Spinal cord (tissue), 9 donors: ENCODE measurements at regions not wholly inside any gene's neighbourhood (a gene's known extent, or its start where the extent isn't known, plus 50 kb on each side); places are given as distances from the start of the nearest gene placed in this dataset.

ENCODE experiments used
- DNase-seq, 6 donors: peaks; one replicate each; pipeline versions ENCODE4 v3.0.0 to v3.0.0-alpha.2; 2013 to 2015; ENCODE audit warnings: low spot score in 6 of 6, low read depth in 4 of 6
- H3K27ac ChIP-seq: one replicate; pipeline ENCODE4 v1.5.1; 2013; ENCODE audit warnings: low read depth, low read length, control low read depth
- H3K27me3 ChIP-seq: one replicate; pipeline ENCODE4 v1.6.1; 2013; ENCODE audit warnings: low read length; ENCODE audit not compliant: control insufficient read depth, insufficient read depth
- H3K36me3 ChIP-seq: one replicate; pipeline ENCODE4 v1.6.1; 2013; ENCODE audit warnings: low read length; ENCODE audit not compliant: control insufficient read depth, insufficient read depth
- H3K4me1 ChIP-seq: one replicate; pipeline ENCODE4 v1.6.1; 2013; ENCODE audit warnings: low read length; ENCODE audit not compliant: control insufficient read depth, insufficient read depth
- H3K4me3 ChIP-seq: one replicate; pipeline ENCODE4 v1.5.1; 2013; ENCODE audit warnings: low read depth, low read length, control low read depth
- H3K9me3 ChIP-seq: one replicate; pipeline ENCODE4 v1.6.1; 2013; ENCODE audit warnings: low read length; ENCODE audit not compliant: control insufficient read depth, insufficient read depth
- WGBS: methylation state at CpG from one replicate; pipeline ENCODE4 v1.1.5; 2013; ENCODE audit warnings: missing lambda C conversion rate; ENCODE audit not compliant: insufficient coverage; 5-methylcytosine and 5-hydroxymethylcytosine counted together
- donor health status: healthy.

DNA sequence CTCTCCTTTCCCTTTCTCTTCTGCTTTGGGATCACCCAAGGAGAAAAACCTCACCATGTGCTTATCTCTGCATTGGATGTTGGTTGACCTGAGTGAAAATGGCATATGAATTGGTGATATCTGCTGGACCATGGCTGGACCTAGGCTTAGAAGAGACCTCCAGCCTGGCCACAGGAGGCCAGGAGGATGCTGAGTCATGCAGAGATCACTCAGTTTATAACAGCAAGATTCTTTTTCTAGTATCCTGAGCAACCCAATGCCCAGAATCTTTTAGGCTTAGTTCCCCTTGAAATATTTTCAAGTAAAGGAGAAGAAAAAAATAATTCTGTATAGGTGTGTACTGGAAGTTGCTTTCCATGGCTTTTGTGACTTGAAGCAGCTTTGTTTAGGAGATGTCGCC, 236.3 kb downstream of the KLF6 start:
- H3K27me3 ChIP-seq = no peaks in the 10 kb centered on the region
- WGBS = 100% methylated on average over 1 of the region's 1 CpG
- H3K36me3 ChIP-seq = no peaks in the 10 kb centered on the region
- no peak for DNase-seq
- H3K4me1 ChIP-seq = no peaks in the 10 kb centered on the region
- H3K4me3 ChIP-seq = no peak overlapping the region
- no peak overlapping the region for H3K27ac ChIP-seq
- peaks cover 2% of the 10 kb centered on the region for H3K9me3 ChIP-seq

DNA sequence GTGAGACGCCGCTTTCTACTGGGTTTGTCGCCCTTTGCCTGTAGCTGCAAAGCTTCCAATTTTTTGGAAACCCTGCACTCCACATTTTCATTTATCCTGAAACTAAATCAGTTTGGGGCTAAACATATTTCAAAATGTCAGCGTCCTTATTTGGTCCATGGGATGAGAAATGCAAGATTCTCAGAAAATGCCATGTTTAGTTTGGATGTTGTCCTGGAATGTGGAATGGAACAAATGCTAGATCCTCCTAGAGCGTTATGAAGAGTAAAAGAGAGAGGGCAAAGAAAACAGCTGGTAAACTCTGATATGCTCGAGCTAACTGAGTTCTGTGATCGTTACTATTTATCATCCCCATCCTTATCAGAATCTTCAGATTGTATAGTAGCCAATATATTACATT, 236.9 kb downstream of the KLF6 start:
- Histone ChIP-seq H3K4me3 (no peak overlapping the region), H3K27ac (no peak overlapping the region), H3K36me3 (no peaks in the 10 kb centered on the region), H3K4me1 (no peaks in the 10 kb centered on the region), H3K27me3 (no peaks in the 10 kb centered on the region), H3K9me3 (peaks cover 2% of the 10 kb centered on the region)
- 87% methylated on average over 4 of the region's 7 CpGs for WGBS
- DNase-seq = no peak

DNA sequence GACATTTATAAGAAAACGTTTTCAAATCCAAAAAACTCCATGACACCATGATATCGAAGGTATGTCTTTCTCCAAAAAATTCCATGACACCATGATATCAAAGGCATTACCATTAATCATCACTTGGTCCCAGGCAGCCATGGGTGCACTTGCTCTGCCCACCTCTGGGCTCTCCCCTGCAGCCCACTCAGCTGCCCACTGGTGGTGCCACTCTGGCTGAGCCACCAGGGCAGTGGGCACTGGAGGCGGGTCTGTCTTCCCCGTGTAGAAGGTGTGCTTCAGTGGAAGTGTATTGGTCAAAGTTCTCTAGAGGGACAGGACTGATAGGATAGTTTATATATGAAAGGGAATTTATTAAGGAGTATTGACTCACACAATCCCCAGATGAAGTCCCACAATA, 240.4 kb downstream of the KLF6 start:
- no peak for DNase-seq

DNA sequence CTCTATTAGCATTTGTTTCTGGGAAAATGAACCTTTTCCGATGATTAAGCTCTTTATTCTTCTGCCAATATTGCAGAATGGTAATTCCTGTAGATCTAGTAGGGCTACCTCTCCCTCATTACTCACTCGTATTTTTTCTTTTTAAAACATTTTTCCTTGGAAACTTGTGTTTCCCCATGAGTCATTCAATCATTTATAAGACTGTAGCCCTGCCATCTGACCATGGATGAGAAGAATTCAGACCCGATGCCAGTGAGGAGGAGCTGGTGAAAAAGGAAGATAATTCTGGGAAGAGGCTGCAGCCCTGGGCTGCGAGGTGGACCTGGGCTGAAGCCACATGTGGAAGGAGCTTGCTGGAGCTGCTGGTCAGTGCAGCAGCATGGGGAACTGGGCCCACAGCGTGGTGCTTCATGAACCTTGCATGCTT, 242.8 kb downstream of the KLF6 start:
- DNase-seq = no peak
- WGBS = 82% methylated on average over 3 of the region's 5 CpGs
- H3K4me1 ChIP-seq = peaks cover 13% of the 10 kb centered on the region
- no peak overlapping the region for H3K4me3 ChIP-seq
- no peaks in the 10 kb centered on the region for H3K9me3 ChIP-seq
- H3K36me3 ChIP-seq = no peaks in the 10 kb centered on the region
- H3K27me3 ChIP-seq = no peaks in the 10 kb centered on the region
- H3K27ac ChIP-seq = no peak overlapping the region

More for the DNA sequence above, 240.4 kb downstream of the KLF6 start:
- H3K4me1 ChIP-seq = peaks cover 1% of the 10 kb centered on the region
- H3K27me3 ChIP-seq = no peaks in the 10 kb centered on the region
- H3K36me3 ChIP-seq = no peaks in the 10 kb centered on the region
- WGBS = 100% methylated on average over 2 of the region's 4 CpGs
- no peak overlapping the region for H3K27ac ChIP-seq
- H3K4me3 ChIP-seq = no peak overlapping the region
- no peaks in the 10 kb centered on the region for H3K9me3 ChIP-seq

DNA sequence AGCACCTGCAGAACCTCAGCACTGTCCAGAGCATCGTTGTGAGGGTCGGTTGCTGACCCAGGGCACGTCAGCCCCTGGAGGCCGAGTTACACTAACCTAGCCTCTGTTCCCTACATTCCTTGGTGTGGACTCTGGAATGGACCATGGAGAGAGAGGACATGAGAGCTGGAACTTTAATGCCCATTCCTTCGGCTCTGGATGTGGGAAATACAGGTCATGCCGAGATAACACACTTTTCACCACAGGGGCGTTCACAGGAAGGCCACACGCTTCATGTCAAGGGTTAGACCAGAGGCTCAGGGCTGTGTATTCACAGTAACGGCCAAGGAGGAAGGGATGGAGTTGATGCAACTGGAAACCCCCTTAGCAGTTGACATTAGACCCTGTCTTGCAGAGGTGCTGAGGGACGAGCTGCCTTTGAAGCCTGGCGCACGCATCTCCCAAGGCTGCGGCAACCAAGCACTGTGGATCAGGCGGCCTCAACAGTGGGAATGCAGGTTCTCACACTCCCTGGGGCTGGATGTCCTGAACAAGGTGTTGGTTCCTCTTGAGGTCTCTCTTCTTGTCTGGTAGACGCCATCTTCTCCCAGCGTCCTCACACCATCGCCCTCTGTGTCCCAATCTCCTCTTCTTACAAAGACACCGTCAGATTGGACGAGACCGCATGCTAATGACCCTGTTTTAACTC, 245.2 kb downstream of the KLF6 start:
- peaks cover 13% of the 10 kb centered on the region for H3K4me1 ChIP-seq
- WGBS = 95% methylated on average over 16 of the region's 20 CpGs
- H3K27ac ChIP-seq = peak overlapping the region; percentile 88
- H3K27me3 ChIP-seq = no peaks in the 10 kb centered on the region
- no peak overlapping the region for H3K4me3 ChIP-seq
- no peaks in the 10 kb centered on the region for H3K9me3 ChIP-seq
- H3K36me3 ChIP-seq = no peaks in the 10 kb centered on the region
- no peak for DNase-seq

DNA sequence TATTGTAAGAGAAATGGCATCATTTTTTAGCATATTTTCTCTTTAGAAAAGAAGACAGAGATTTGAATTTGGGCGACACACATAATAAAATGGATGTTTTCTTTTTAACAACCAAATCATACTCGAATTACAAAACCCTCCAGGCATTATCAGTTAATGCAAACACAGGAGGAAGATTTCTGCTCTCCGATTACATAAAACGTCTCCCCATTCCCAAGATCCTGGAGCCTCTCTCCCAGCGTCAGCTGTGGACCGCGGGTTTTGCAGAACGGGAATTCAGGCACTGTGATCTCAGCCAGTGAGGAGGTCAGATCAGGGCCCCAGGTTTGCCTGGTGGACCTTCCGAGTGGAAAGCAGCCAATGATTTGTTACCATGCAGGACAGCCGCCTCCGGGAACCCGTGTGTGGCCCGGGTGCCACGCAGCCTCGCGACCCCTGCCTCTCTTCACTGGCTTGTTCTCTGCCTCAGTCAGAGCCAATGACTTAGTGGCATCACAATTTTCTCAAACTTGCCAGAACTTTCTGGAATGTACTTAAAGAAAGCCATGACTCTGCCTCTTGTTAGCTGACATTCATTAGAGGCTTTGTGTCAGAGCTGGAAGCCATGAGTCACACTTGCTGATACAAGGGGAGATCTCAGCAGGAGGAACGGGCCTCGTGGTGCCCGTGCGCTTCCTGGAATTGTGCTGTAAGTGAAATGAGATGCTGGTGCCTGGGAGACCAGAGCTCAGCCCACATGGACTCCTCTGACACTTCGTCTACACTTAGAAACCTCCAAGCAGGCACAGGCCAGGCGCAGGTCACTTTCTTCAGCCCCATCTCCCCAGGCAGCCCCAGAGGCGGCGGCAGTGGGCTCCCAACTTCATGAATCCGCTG, 246.1 kb downstream of the KLF6 start:
- WGBS = 77% methylated on average over 22 of the region's 25 CpGs

DNA sequence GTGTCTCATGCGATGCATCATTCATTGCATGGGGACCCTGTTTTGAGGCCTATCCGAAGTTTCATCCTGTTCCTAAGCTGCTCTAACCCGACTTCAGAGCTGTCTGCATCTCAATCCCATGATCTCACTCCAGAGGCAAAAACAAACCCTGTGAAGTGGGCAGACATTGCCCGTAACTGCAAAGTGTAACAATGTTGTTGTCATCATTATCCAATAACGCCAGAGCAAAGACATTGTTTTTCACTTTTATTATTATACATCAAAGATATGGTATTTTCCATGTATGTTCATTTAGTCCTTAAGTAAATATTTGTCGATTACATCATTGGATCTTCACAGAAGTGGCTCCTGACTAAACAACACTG, 246.7 kb downstream of the KLF6 start:
- H3K9me3 ChIP-seq = no peaks in the 10 kb centered on the region
- peak overlapping the region; percentile 43 for H3K27ac ChIP-seq
- peaks cover 13% of the 10 kb centered on the region for H3K4me1 ChIP-seq
- DNase-seq = no peak
- H3K4me3 ChIP-seq = no peak overlapping the region
- no peaks in the 10 kb centered on the region for H3K27me3 ChIP-seq
- no peaks in the 10 kb centered on the region for H3K36me3 ChIP-seq
- 90% methylated on average over 3 of the region's 6 CpGs for WGBS

More for the DNA sequence above, 246.1 kb downstream of the KLF6 start:
- Histone ChIP-seq H3K27ac (peak overlapping the region; percentile 88), H3K27me3 (no peaks in the 10 kb centered on the region), H3K4me3 (no peak overlapping the region), H3K9me3 (no peaks in the 10 kb centered on the region), H3K4me1 (peaks cover 13% of the 10 kb centered on the region), H3K36me3 (no peaks in the 10 kb centered on the region)
- DNase-seq = peak in 1 of 6 donors; percentile 47

DNA sequence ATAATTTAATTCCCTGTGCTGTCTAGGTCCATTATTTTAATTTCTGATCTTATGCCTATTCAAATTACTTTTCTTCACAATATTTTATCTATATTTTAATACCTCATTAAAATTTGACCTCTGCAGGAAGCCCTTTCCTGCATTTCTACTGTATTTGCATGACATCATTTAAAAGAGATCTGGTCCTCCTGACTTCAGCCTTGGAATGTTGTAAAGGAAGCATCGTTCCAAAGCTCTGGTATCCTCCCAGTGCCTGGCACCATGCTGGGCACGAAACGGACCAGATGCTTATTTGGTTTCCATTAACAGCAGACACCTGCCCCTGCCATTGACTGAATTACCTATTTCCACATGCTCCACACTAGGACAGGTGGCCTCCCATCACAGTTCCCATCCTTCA, 247.5 kb downstream of the KLF6 start:
- no peaks in the 10 kb centered on the region for H3K36me3 ChIP-seq
- no peak overlapping the region for H3K4me3 ChIP-seq
- DNase-seq = no peak
- H3K27ac ChIP-seq = no peak overlapping the region
- no peaks in the 10 kb centered on the region for H3K27me3 ChIP-seq
- 62% methylated on average over 3 of the region's 3 CpGs for WGBS
- no peaks in the 10 kb centered on the region for H3K9me3 ChIP-seq
- peaks cover 13% of the 10 kb centered on the region for H3K4me1 ChIP-seq

DNA sequence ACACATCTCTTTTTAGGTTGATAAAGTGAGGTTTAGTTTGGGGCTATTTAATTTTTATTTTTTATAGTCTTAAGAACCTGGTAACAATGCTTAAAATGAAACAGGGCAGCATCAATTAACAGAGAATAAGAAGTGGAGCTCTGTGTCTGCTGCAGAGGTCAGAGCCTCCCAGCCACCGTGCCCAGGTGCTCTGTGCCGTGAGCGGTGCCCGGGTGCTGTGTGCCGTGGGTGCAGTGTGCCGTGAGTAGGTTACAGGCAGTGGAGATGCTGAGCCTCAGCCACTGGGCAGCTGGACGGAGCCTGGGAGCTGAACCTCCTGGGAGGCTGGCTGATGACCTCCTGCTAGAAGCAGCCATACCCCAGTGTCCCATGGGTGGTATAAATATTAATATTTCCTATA, 250.0 kb downstream of the KLF6 start:
- Histone ChIP-seq H3K9me3 (no peaks in the 10 kb centered on the region), H3K27ac (no peak overlapping the region), H3K4me3 (no peak overlapping the region), H3K4me1 (peaks cover 13% of the 10 kb centered on the region), H3K36me3 (no peaks in the 10 kb centered on the region), H3K27me3 (no peaks in the 10 kb centered on the region)
- WGBS = 96% methylated on average over 6 of the region's 7 CpGs
- no peak for DNase-seq

DNA sequence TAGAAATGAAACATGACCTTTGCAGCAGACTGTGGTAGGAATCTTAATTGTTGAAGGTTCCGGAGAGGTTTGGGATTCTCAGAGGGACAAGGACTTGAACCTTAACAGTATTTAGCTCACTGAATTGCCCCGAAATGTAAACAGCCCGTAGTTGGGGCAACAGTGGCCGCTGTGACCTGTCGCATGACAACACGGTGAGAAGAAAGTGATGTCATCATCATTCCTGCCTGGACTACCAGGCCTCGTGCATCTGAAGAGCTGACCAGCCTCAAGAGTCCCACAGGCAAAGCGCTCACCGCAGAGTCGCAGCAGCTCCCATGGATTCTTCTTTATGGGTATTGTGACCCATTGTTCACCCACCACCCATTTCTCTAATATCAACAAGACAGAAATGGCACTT, 250.6 kb downstream of the KLF6 start:
- no peak for DNase-seq
- WGBS = 84% methylated on average over 10 of the region's 10 CpGs
- H3K9me3 ChIP-seq = no peaks in the 10 kb centered on the region
- no peak overlapping the region for H3K27ac ChIP-seq
- H3K36me3 ChIP-seq = no peaks in the 10 kb centered on the region
- peaks cover 10% of the 10 kb centered on the region for H3K4me1 ChIP-seq
- no peak overlapping the region for H3K4me3 ChIP-seq
- no peaks in the 10 kb centered on the region for H3K27me3 ChIP-seq
